ENCODE measurements at regions not wholly inside any gene's neighbourhood (a gene's known extent, or its start where the extent isn't known, plus 50 kb on each side); places are given as distances from the start of the nearest gene placed in this dataset.
"Not testable (repeated sequence)": the region's sequence is repeated elsewhere in the genome, so short reads cannot be mapped to it uniquely, and the experiment has no call there.

DNA sequence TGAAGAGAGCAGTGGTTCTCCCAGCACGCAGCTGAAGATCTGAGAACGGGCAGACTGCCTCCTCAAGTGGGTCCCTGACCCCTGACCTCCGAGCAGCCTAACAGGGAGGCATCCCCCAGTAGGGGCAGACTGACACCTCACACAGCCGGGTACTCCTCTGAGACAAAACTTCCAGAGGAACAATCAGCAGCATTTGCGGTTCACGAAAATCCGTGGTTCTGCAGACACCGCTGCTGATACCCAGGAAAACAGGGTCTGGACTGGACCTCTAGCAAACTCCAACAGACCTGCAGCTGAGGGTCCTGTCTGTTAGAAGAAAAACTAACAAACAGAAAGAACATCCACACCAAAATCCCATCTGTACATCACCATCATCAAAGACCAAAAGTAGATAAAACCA lies 68.4 kb upstream of the CCT8L2 start:
- TF ChIP-seq, protein P1, sequence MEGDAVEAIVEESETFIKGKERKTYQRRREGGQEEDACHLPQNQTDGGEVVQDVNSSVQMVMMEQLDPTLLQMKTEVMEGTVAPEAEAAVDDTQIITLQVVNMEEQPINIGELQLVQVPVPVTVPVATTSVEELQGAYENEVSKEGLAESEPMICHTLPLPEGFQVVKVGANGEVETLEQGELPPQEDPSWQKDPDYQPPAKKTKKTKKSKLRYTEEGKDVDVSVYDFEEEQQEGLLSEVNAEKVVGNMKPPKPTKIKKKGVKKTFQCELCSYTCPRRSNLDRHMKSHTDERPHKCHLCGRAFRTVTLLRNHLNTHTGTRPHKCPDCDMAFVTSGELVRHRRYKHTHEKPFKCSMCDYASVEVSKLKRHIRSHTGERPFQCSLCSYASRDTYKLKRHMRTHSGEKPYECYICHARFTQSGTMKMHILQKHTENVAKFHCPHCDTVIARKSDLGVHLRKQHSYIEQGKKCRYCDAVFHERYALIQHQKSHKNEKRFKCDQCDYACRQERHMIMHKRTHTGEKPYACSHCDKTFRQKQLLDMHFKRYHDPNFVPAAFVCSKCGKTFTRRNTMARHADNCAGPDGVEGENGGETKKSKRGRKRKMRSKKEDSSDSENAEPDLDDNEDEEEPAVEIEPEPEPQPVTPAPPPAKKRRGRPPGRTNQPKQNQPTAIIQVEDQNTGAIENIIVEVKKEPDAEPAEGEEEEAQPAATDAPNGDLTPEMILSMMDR (conservative IDR thresholded peaks at IDR 0.05; ENCODE audit: low read depth in 2 of 2), result not testable (repeated sequence)
- TF ChIP-seq, protein P2, sequence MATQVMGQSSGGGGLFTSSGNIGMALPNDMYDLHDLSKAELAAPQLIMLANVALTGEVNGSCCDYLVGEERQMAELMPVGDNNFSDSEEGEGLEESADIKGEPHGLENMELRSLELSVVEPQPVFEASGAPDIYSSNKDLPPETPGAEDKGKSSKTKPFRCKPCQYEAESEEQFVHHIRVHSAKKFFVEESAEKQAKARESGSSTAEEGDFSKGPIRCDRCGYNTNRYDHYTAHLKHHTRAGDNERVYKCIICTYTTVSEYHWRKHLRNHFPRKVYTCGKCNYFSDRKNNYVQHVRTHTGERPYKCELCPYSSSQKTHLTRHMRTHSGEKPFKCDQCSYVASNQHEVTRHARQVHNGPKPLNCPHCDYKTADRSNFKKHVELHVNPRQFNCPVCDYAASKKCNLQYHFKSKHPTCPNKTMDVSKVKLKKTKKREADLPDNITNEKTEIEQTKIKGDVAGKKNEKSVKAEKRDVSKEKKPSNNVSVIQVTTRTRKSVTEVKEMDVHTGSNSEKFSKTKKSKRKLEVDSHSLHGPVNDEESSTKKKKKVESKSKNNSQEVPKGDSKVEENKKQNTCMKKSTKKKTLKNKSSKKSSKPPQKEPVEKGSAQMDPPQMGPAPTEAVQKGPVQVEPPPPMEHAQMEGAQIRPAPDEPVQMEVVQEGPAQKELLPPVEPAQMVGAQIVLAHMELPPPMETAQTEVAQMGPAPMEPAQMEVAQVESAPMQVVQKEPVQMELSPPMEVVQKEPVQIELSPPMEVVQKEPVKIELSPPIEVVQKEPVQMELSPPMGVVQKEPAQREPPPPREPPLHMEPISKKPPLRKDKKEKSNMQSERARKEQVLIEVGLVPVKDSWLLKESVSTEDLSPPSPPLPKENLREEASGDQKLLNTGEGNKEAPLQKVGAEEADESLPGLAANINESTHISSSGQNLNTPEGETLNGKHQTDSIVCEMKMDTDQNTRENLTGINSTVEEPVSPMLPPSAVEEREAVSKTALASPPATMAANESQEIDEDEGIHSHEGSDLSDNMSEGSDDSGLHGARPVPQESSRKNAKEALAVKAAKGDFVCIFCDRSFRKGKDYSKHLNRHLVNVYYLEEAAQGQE (IDR thresholded peaks at IDR 0.05; ENCODE audit: unreplicated experiment), result not testable (repeated sequence)
- TF ChIP-seq POLR2AphosphoS5 (IDR thresholded peaks at IDR 0.05; ENCODE audit: low read depth); JUNB (IDR thresholded peaks at IDR 0.05; ENCODE audit: unreplicated experiment); EZH2 (IDR thresholded peaks at IDR 0.05; ENCODE audit: low read depth, unreplicated experiment); EZH2phosphoT487 (IDR thresholded peaks at IDR 0.05; ENCODE audit: unreplicated experiment); CREB1 (CRISPR knock-in tag; IDR thresholded peaks at IDR 0.05; ENCODE audit: low read depth): not testable (repeated sequence)

Measured in GM23338 (cell line).